ENCODE measurements at regions not wholly inside any gene's neighbourhood (a gene's known extent, or its start where the extent isn't known, plus 50 kb on each side); places are given as distances from the start of the nearest gene placed in this dataset.
A peak's percentile ranks its signal among the peaks of the same experiment; 100 is the strongest.
"Not testable (repeated sequence)": the region's sequence is repeated elsewhere in the genome, so short reads cannot be mapped to it uniquely, and the experiment has no call there.

DNA sequence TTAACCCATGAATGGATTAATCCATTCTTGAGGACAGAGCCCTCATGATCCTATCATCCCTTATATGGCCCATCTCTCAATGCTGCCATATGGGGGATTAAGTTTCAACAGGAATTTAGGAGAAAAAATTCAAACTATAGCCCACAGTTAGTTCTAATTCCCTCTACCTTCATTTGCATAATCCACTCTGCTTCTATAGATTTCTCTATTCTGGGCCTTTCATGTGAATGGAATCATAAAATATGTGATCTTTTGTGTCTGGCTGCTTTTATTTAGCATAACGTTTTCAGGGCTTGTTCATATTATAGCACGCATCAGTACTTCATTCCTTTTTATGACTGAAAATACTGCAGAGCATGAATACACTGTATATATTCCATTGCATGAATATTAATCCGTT, 55.4 kb downstream of the CTSL start:
- no peak overlapping the region for H3K4me3 ChIP-seq (ENCODE audit: control insufficient read depth, low read depth, low read length)
- TF ChIP-seq, protein P1, sequence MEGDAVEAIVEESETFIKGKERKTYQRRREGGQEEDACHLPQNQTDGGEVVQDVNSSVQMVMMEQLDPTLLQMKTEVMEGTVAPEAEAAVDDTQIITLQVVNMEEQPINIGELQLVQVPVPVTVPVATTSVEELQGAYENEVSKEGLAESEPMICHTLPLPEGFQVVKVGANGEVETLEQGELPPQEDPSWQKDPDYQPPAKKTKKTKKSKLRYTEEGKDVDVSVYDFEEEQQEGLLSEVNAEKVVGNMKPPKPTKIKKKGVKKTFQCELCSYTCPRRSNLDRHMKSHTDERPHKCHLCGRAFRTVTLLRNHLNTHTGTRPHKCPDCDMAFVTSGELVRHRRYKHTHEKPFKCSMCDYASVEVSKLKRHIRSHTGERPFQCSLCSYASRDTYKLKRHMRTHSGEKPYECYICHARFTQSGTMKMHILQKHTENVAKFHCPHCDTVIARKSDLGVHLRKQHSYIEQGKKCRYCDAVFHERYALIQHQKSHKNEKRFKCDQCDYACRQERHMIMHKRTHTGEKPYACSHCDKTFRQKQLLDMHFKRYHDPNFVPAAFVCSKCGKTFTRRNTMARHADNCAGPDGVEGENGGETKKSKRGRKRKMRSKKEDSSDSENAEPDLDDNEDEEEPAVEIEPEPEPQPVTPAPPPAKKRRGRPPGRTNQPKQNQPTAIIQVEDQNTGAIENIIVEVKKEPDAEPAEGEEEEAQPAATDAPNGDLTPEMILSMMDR (conservative IDR thresholded peaks at IDR 0.05; ENCODE audit: control insufficient read depth, insufficient read depth, low read depth, low read length) = no peak
- DNase-seq (ENCODE audit: low read depth) = no peak

DNA sequence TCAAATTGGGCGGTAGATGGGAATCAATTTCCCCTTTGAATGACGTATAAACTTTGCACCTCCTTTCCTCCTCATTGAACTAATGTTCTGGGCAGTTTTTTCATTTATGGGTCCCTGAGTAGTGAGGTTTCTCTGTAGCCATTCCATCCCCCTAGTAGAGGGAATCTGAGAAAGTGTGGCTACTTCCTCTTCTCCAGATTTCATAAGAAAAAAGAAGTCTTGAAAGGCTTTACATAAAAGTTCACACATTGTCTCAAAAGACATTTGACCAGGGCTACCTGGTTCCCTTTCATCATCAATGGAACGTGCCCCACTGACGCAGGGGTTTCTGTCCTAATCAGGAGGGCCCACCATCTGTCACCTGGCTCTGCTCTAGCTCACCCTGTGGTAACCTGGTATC, 57.3 kb downstream of the CTSL start:
- H3K4me3 ChIP-seq (ENCODE audit: control insufficient read depth, low read depth, low read length) = no peak overlapping the region
- no peak for DNase-seq (ENCODE audit: low read depth)
- TF ChIP-seq, protein P1 (conservative IDR thresholded peaks at IDR 0.05; ENCODE audit: control insufficient read depth, insufficient read depth, low read depth, low read length) = no peak

DNA sequence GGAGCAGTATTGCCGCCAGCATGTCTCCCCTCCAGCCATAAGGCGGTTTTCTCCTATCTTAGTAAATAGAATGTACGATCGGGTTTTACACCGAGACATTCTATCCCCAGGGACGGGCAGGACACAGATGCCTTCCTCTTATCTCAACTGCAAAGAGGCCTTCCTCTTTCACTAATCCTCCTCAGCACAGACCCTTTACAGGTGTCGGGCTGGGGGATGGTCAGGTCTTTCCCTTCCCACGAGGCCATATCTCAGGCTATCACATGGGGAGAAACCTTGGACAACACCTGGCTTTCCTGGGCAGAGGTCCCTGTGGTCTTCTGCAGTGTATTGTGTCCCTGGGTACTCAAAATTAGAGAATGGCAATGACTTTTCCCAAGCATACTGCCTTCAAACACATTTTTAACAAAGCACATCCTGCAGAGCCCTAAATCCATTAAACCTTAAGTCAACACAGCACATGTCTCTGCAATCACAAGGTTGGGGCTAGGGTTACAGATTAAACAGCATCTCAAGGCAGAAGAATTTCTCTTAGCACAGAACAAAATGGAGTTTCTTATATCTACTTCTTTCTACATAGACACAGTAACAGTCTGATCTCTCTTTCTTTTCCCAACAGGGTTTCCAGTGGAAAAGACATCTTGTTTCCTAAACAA, 59.5 kb downstream of the CTSL start:
- not testable (repeated sequence) for H3K4me3 ChIP-seq (ENCODE audit: control insufficient read depth, low read depth, low read length); DNase-seq (ENCODE audit: low read depth)

DNA sequence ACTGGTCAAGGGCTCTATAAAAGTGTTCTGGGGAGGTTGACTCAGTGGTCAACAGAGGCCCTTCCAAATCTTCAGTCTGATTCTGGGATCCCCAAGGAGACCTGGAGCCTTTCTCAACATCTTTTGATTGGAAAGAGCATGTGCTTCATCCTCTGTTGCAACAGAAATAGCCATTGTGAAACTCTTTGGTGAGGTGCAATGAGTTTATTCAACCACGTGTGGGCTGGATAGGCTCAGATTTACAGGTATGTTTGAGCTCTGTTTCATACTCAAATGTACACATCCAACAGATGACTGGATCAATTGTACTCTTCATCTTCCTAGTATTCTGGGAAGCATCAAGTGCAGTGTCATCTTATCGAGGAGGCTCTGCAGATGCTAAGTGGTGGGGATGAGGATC, 60.5 kb downstream of the CTSL start:
- TF ChIP-seq, protein P1 (conservative IDR thresholded peaks at IDR 0.05; ENCODE audit: control insufficient read depth, insufficient read depth, low read depth, low read length) = no peak
- H3K4me3 ChIP-seq (ENCODE audit: control insufficient read depth, low read depth, low read length) = no peak overlapping the region
- peak; percentile 56 for DNase-seq (ENCODE audit: low read depth)

DNA sequence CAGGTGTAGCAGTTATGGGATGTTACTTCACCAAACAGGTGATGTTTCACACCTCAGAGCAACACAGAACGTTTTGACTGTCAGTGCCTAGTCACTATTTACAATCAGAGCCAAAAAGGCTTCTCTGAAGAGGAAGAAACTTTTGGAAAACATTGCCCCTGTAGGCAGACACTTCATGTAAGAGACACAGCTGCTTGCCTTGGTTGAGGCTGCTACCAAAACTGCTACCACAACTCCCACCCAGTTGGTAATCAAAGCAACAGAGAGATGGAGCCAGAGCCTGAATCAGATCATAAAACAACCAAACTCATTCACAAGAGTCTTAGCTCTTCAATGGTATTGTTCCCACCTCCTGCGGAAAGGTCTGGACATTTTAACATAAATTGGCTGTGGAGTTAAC, 61.0 kb downstream of the CTSL start:
- no peak for DNase-seq (ENCODE audit: low read depth)
- TF ChIP-seq, protein P1 (conservative IDR thresholded peaks at IDR 0.05; ENCODE audit: control insufficient read depth, insufficient read depth, low read depth, low read length) = no peak
- no peak overlapping the region for H3K4me3 ChIP-seq (ENCODE audit: control insufficient read depth, low read depth, low read length)

DNA sequence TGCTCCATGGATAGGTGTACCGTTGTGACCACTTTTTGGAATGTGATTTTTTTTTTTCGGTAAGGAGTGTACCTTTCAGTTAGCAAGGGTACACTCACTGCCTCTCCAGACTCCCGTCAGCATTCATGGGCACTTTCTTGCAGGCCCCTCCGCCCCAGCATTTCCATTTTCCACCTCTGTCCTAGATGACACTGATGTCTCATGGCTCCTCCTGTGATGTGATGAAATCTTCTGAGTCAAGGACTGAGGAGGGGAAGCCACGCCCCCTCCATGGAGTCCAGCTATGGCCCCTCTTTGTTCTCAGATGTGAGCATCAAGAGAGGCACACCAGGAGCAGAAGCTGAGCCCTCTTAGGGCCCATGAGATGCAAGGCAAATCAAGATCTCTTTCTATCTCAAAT, 61.8 kb downstream of the CTSL start:
- peak; percentile 69 for DNase-seq (ENCODE audit: low read depth)
- H3K4me3 ChIP-seq (ENCODE audit: control insufficient read depth, low read depth, low read length) = no peak overlapping the region
- TF ChIP-seq, protein P1 (conservative IDR thresholded peaks at IDR 0.05; ENCODE audit: control insufficient read depth, insufficient read depth, low read depth, low read length) = no peak

DNA sequence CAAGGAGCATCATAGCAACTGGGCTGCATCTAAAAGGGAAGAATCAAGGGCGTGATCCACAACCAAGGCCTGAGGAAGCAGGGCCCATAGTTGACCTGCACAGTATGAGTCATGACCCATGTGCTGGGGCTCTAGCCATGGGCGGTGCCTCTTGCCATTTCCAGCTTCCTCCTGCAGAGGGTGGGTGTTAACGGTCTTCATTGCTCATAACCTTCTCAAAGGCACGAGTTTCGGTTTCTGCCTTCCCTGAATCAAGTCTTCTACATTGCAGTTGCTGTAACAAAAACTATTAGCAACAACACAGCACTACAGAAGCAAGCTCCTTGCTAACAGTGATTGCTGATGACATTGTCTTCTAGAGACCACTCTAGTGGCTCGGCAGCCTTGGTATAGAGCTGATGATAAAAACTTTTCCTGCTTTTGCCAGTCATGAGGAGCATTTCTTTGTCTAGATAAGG, 66.9 kb downstream of the CTSL start:
- H3K4me3 ChIP-seq (ENCODE audit: control insufficient read depth, low read depth, low read length) = peak overlapping the region; percentile 30
- DNase-seq (ENCODE audit: low read depth) = peak; percentile 100
- TF ChIP-seq, protein P1 (conservative IDR thresholded peaks at IDR 0.05; ENCODE audit: control insufficient read depth, insufficient read depth, low read depth, low read length) = peak; percentile 51
